ENCODE measurements at regions not wholly inside any gene's neighbourhood (a gene's known extent, or its start where the extent isn't known, plus 50 kb on each side); places are given as distances from the start of the nearest gene placed in this dataset.
A peak's percentile ranks its signal among the peaks of the same experiment; 100 is the strongest.
"Not testable (repeated sequence)": the region's sequence is repeated elsewhere in the genome, so short reads cannot be mapped to it uniquely, and the experiment has no call there.

DNA sequence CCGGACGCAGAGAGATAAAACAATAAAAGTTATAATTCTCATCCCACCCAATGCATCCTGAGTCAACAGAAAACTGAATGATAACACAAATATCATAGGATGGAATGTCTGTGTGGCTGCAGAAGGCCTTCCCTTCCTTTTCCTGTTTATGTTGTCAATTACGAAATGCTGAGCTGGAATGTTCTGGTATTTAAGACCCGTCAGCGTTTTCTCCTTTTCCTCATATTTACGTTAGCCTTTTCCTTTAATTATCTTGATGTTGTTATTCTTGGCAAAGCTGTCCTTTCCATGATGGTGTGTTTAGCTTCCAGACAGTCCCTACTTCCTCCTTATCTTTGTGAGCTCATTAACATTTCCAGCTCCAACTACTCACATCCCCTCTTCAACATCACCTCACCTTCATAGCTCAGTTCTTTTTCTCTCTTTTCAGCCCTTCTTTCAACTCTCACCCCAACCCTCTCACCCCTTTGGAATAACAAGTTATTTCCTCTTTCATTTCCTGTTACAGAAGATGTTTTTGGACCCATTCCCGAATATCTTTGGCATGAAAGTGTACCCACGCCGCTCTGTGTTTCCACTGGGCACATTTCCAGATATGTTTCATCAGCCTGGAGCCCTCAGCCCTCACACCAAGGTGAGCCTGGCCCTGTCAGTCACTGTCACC lies 221.6 kb downstream of the NR2F1-AS1 start:
- peaks cover 0 to 11% (median 0%) of the 10 kb centered on the region in 7 donors for H3K9me3 Mint-ChIP-seq

DNA sequence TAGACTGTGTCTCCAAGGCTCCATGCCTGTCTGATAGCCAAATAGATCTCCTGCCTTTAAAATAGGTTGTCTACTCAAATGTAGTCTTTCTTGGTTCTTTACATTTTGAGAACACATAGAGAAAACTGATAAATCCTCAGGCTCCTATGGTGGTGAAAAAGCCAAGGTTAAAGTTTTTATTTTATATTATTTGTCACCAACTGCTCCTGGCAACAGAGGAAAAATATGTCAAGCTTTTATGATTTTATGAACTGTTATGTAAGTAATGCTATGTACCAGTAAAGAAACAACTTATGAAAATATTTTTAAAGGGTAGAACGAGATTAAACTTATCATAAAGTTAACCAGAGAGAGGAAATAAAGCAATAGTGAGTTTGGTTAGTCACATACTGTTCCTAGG lies 222.8 kb downstream of the NR2F1-AS1 start:
- no peak overlapping the region for H3K4me3 Mint-ChIP-seq
- H3K27me3 Mint-ChIP-seq, result peaks cover 0 to 7% (median 0%) of the 10 kb centered on the region in 3 donors
- no peaks in the 10 kb centered on the region for H3K36me3 Mint-ChIP-seq
- no peaks in the 10 kb centered on the region for H3K4me1 Mint-ChIP-seq
- no peak for ATAC-seq (ENCODE audit: low read depth in 2 of 2)
- no peak overlapping the region for H3K27ac Mint-ChIP-seq
- peaks cover 0 to 11% (median 3%) of the 10 kb centered on the region in 7 donors for H3K9me3 Mint-ChIP-seq
- DNase-seq, result no peak

More for the DNA sequence above, 221.6 kb downstream of the NR2F1-AS1 start:
- DNase-seq, result no peak
- Mint-ChIP-seq H3K4me1 (no peaks in the 10 kb centered on the region), H3K27me3 (peaks cover 0 to 7% (median 0%) of the 10 kb centered on the region in 3 donors), H3K36me3 (no peaks in the 10 kb centered on the region), H3K27ac (no peak overlapping the region), H3K4me3 (no peak overlapping the region)
- ATAC-seq (ENCODE audit: low read depth in 2 of 2), result no peak

DNA sequence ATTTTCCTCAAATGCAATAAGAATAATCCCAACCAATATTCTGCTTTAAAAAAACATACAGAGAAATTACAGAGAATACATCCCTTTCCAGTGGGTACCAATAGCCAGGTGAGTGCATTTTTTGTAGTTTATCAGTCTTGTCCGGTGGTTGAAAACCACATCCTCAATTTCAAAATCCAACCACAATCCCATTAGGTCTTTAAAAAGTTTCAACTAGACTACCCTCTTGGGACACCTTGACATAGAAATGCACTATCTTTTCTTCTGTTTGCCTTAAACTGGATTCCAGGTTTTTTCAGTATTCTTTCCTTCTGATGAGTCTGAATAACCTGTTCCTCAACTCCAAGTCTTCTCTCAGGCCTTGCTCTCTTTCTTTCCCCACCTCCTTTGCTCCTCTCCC lies 223.3 kb downstream of the NR2F1-AS1 start:
- H3K4me1 Mint-ChIP-seq, result no peaks in the 10 kb centered on the region
- DNase-seq, result no peak
- H3K27ac Mint-ChIP-seq, result peak overlapping the region in 1 of 6 donors; percentile 36
- no peak for ATAC-seq (ENCODE audit: low read depth in 2 of 2)
- H3K27me3 Mint-ChIP-seq, result peaks cover 0 to 7% (median 0%) of the 10 kb centered on the region in 3 donors
- H3K36me3 Mint-ChIP-seq, result no peaks in the 10 kb centered on the region
- H3K9me3 Mint-ChIP-seq, result peaks cover 0 to 11% (median 2%) of the 10 kb centered on the region in 7 donors
- H3K4me3 Mint-ChIP-seq, result no peak overlapping the region

GRCh38 chr5:93355691-93356090 lies 225.3 kb downstream of the NR2F1-AS1 start:
- Mint-ChIP-seq H3K27me3 (peaks cover 0 to 7% (median 0%) of the 10 kb centered on the region in 3 donors), H3K27ac (no peak overlapping the region), H3K4me1 (no peaks in the 10 kb centered on the region), H3K36me3 (no peaks in the 10 kb centered on the region), H3K4me3 (no peak overlapping the region), H3K9me3 (peaks cover 0 to 11% (median 3%) of the 10 kb centered on the region in 7 donors)
- DNase-seq (no peak), ATAC-seq (ENCODE audit: low read depth in 2 of 2) (no peak)

GRCh38 chr5:93352186-93352585 lies 228.8 kb downstream of the NR2F1-AS1 start:
- peaks cover 0 to 3% (median 0%) of the 10 kb centered on the region in 3 donors for H3K27me3 Mint-ChIP-seq
- H3K4me3 Mint-ChIP-seq, result no peak overlapping the region
- ATAC-seq (ENCODE audit: low read depth in 2 of 2), result no peak
- no peaks in the 10 kb centered on the region for H3K4me1 Mint-ChIP-seq
- peaks cover 0 to 4% (median 2%) of the 10 kb centered on the region in 7 donors for H3K9me3 Mint-ChIP-seq
- H3K27ac Mint-ChIP-seq, result no peak overlapping the region
- H3K36me3 Mint-ChIP-seq, result no peaks in the 10 kb centered on the region
- DNase-seq, result no peak

DNA sequence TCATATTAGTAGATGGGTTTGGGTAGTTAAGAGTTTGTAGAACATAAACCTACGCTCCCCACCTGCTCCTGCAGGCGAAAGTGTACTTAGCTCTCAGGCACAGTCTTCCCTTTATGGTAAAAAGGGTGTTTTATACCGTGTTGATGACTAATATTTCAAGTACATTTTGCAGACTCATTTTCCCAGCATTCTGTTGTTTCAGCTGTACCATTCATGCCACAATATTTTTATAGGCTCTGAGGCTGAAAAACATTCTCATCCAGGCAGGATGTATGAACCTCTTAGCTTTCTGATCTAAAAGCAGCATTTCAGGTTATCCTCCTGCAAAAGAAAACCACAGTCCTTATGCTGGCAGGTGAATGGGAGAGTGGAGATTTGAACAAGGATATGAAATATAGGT lies 231.4 kb downstream of the NR2F1-AS1 start:
- H3K27ac Mint-ChIP-seq, result no peak overlapping the region
- H3K4me3 Mint-ChIP-seq, result no peak overlapping the region
- no peak for ATAC-seq (ENCODE audit: low read depth in 2 of 2)
- no peak for DNase-seq
- H3K27me3 Mint-ChIP-seq, result no peaks in the 10 kb centered on the region
- no peaks in the 10 kb centered on the region for H3K4me1 Mint-ChIP-seq
- H3K36me3 Mint-ChIP-seq, result no peaks in the 10 kb centered on the region
- H3K9me3 Mint-ChIP-seq, result peaks cover 0 to 9% (median 0%) of the 10 kb centered on the region in 7 donors

GRCh38 chr5:93348231-93348630 lies 232.8 kb downstream of the NR2F1-AS1 start:
- no peak for ATAC-seq (ENCODE audit: low read depth in 2 of 2)
- Mint-ChIP-seq H3K27me3 (no peaks in the 10 kb centered on the region), H3K9me3 (peaks cover 0 to 9% (median 0%) of the 10 kb centered on the region in 7 donors), H3K4me3 (no peak overlapping the region), H3K36me3 (no peaks in the 10 kb centered on the region), H3K4me1 (no peaks in the 10 kb centered on the region), H3K27ac (no peak overlapping the region)
- DNase-seq, result no peak

GRCh38 chr5:93346850-93347249 lies 234.2 kb downstream of the NR2F1-AS1 start:
- H3K36me3 Mint-ChIP-seq; H3K4me1 Mint-ChIP-seq; H3K9me3 Mint-ChIP-seq; H3K4me3 Mint-ChIP-seq; H3K27ac Mint-ChIP-seq; DNase-seq; H3K27me3 Mint-ChIP-seq; ATAC-seq (ENCODE audit: low read depth in 2 of 2): not testable (repeated sequence)

DNA sequence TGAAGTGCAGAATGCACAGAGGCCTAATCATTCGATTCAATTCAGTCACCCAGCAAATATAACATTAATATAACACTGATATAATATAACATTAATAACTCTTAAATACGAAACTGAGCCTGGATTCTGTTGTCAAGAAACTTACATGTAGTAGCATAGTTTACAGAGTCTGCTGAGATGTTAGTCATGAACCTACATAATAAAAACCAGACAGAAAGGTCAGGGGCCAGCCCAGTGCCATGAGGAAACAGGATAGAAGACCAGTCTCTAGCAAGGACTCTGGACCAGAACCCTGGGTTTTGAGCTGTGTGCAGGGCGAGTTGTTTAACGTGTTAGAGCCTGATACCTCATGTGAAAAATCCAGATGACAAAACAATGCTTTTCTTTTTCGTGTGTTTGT lies 234.7 kb downstream of the NR2F1-AS1 start:
- no peaks in the 10 kb centered on the region for H3K4me1 Mint-ChIP-seq
- no peak overlapping the region for H3K27ac Mint-ChIP-seq
- H3K9me3 Mint-ChIP-seq, result peaks cover 0 to 9% (median 0%) of the 10 kb centered on the region in 7 donors
- no peak for DNase-seq
- no peaks in the 10 kb centered on the region for H3K36me3 Mint-ChIP-seq
- ATAC-seq (ENCODE audit: low read depth in 2 of 2), result no peak
- no peak overlapping the region for H3K4me3 Mint-ChIP-seq
- no peaks in the 10 kb centered on the region for H3K27me3 Mint-ChIP-seq

GRCh38 chr5:93343570-93343969 lies 237.4 kb downstream of the NR2F1-AS1 start:
- no peak overlapping the region for H3K4me3 Mint-ChIP-seq
- peaks cover 3 to 11% (median 5%) of the 10 kb centered on the region in 7 donors for H3K9me3 Mint-ChIP-seq
- H3K27me3 Mint-ChIP-seq, result no peaks in the 10 kb centered on the region

GRCh38 chr5:93342563-93343061 lies 238.4 kb downstream of the NR2F1-AS1 start:
- DNase-seq (no peak), ATAC-seq (ENCODE audit: low read depth in 2 of 2) (no peak)
- Mint-ChIP-seq H3K4me1 (no peaks in the 10 kb centered on the region), H3K9me3 (peaks cover 3 to 11% (median 6%) of the 10 kb centered on the region in 7 donors), H3K4me3 (no peak overlapping the region), H3K27me3 (no peaks in the 10 kb centered on the region), H3K27ac (no peak overlapping the region), H3K36me3 (no peaks in the 10 kb centered on the region)

More at GRCh38 chr5:93343570-93343969, 237.4 kb downstream of the NR2F1-AS1 start:
- Mint-ChIP-seq H3K4me1 (no peaks in the 10 kb centered on the region), H3K27ac (no peak overlapping the region), H3K36me3 (no peaks in the 10 kb centered on the region)
- DNase-seq (no peak), ATAC-seq (ENCODE audit: low read depth in 2 of 2) (no peak)

DNA sequence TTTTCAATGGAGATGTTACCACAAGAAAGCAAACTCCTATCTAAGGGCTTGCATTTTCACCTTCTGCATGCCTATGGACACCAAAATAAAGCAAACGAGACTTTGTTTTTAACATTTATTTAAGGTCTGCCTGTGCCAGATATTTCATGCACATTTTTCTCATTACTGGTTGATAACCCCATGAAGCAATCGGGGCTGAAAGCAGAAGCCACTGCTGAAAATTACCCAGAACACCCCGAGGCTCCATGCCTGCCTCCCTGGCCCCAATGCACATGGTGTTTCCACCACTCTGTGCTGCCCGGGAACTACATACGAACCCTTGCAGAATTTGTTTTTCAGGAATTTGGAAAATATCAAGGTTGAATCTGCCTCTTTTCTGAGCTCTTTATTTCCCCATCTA lies 240.1 kb downstream of the NR2F1-AS1 start:
- Mint-ChIP-seq H3K27me3 (no peaks in the 10 kb centered on the region), H3K9me3 (peaks cover 4 to 10% (median 5%) of the 10 kb centered on the region in 7 donors), H3K4me1 (no peaks in the 10 kb centered on the region), H3K36me3 (no peaks in the 10 kb centered on the region), H3K4me3 (no peak overlapping the region), H3K27ac (no peak overlapping the region)
- ATAC-seq (ENCODE audit: low read depth in 2 of 2), result no peak
- DNase-seq, result no peak

DNA sequence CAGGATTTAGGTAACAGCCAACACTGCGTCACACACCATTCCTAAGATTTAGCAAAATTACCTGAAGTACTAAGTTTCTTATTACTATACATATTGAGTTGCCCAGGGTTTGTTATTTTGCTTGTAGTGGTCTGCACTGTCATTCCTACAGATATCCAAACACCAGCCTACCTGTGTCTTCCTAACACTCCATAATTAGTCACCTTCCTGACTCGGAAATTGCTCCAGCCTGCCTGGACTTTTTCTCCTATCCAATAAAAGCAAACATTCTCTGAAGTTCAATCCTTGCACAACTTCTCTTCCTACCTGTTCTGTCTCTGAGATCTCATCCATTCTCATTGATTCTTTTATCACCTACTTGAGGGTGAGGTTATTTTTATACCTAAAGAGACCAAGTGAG lies 243.9 kb downstream of the NR2F1-AS1 start:
- no peak for DNase-seq
- no peak for ATAC-seq (ENCODE audit: low read depth in 2 of 2)
- Mint-ChIP-seq H3K27ac (no peak overlapping the region), H3K27me3 (no peaks in the 10 kb centered on the region), H3K36me3 (no peaks in the 10 kb centered on the region), H3K4me3 (no peak overlapping the region), H3K9me3 (peaks cover 4 to 10% (median 5%) of the 10 kb centered on the region in 7 donors), H3K4me1 (no peaks in the 10 kb centered on the region)

GRCh38 chr5:93336330-93337110 lies 244.5 kb downstream of the NR2F1-AS1 start:
- Mint-ChIP-seq H3K27ac (peak overlapping the region in 2 of 6 donors; percentile 2 to 24), H3K9me3 (peaks cover 4 to 10% (median 5%) of the 10 kb centered on the region in 7 donors), H3K27me3 (no peaks in the 10 kb centered on the region), H3K4me3 (no peak overlapping the region), H3K36me3 (no peaks in the 10 kb centered on the region), H3K4me1 (no peaks in the 10 kb centered on the region)
- ATAC-seq (ENCODE audit: low read depth in 2 of 2) (no peak), DNase-seq (no peak)
